HEK293 (cell line): ENCODE measurements at regions not wholly inside any gene's neighbourhood (a gene's known extent, or its start where the extent isn't known, plus 50 kb on each side); places are given as distances from the start of the nearest gene placed in this dataset.

Source experiments
- CTCF ChIA-PET: fragments of 350-600 bp; formaldehyde crosslinking; extraction: SDS; loops from one replicate; lab custom pipeline; 2021; ENCODE audit warnings: antibody characterized with exemption; lab: Yijun Ruan, JAX
- POLR2A ChIA-PET: fragments of 300-600 bp; formaldehyde crosslinking; extraction: SDS; loops from one replicate; lab custom pipeline; 2020; ENCODE audit warnings: antibody characterized with exemption, inconsistent platforms; lab: Yijun Ruan, JAX
- H3K27ac ChIP-seq: fragments of 200-500 bp; sonication (Bioruptor generic); 2 replicates; pipeline ENCODE4 v1.5.1; 2014; ENCODE audit warnings: low read depth, low read length, control low read depth, inconsistent platforms; ENCODE audit errors: extremely low read depth
- H3K36me3 ChIP-seq, 2 experiments: fragments of 200-500 bp in 1 of 2; sonication (Bioruptor generic) in 1 of 2; 1 replicate in 1 of 2; 2 replicates in 1 of 2; pipeline ENCODE4 v1.5.1; 2014 to 2017; ENCODE audit warnings: inconsistent platforms in 2 of 2, low read length in 2 of 2; ENCODE audit not compliant: control insufficient read depth in 2 of 2, insufficient read depth in 1 of 2
- H3K4me1 ChIP-seq: fragments of 200-500 bp; sonication (Bioruptor generic); 2 replicates; pipeline ENCODE4 v1.5.1; 2014; ENCODE audit warnings: mild to moderate bottlenecking, low read length, inconsistent platforms; ENCODE audit not compliant: control insufficient read depth, insufficient read depth
- H3K4me3 ChIP-seq: 2 replicates; pipeline ENCODE4 v1.5.1; 2011; ENCODE audit warnings: low read depth, mild to moderate bottlenecking, control low read depth, low read length, moderate library complexity
- H3K9me3 ChIP-seq: fragments of 200-500 bp; sonication (Bioruptor generic); 2 replicates; pipeline ENCODE4 v1.5.1; 2014; ENCODE audit warnings: low read depth, low read length, inconsistent platforms; ENCODE audit not compliant: control insufficient read depth, insufficient read depth
- BCL11A ChIP-seq: fragments of 450-650 bp; formaldehyde crosslinking; IDR thresholded peaks from 2 replicates; pipeline ENCODE4 v1.5.1; 2016; ENCODE audit warnings: low read depth, missing biosample characterization, missing genetic modification characterization
- FEZF1 ChIP-seq: fragments of 450-650 bp; formaldehyde crosslinking; IDR thresholded peaks from 2 replicates; pipeline ENCODE4 v1.5.1; 2016; ENCODE audit warnings: missing biosample characterization, missing genetic modification characterization
- IKZF3 ChIP-seq: fragments of 450-650 bp; IDR thresholded peaks from 2 replicates; pipeline ENCODE4 v1.5.0; 2018; ENCODE audit warnings: missing biosample characterization, mild to moderate bottlenecking, missing genetic modification characterization, moderate library complexity
- KLF1 ChIP-seq: fragments of 450-650 bp; formaldehyde crosslinking; IDR thresholded peaks from 2 replicates; pipeline ENCODE4 v1.5.1; 2016; ENCODE audit warnings: missing biosample characterization, missing genetic modification characterization
- SCRT2 ChIP-seq: fragments of 450-650 bp; formaldehyde crosslinking; IDR thresholded peaks from 2 replicates; pipeline ENCODE4 v1.5.1; 2016; ENCODE audit warnings: missing biosample characterization, missing genetic modification characterization
- SETDB1 ChIP-seq: IDR thresholded peaks from one replicate; pipeline ENCODE4 v1.6.1; 2017; ENCODE audit warnings: mild to moderate bottlenecking, low read length, moderate library complexity, mixed read lengths; ENCODE audit not compliant: insufficient read length
- ZBTB17 ChIP-seq: fragments of 450-650 bp; formaldehyde crosslinking; IDR thresholded peaks from 2 replicates; pipeline ENCODE4 v1.5.1; 2016; ENCODE audit warnings: missing biosample characterization, missing genetic modification characterization
- ZBTB8A ChIP-seq: fragments of 450-650 bp; formaldehyde crosslinking; IDR thresholded peaks from 2 replicates; pipeline ENCODE4 v1.5.1; 2016; ENCODE audit warnings: missing biosample characterization, missing genetic modification characterization
- ZFHX2 ChIP-seq: fragments of 450-650 bp; formaldehyde crosslinking; conservative IDR thresholded peaks from 2 replicates; pipeline ENCODE4 v1.5.1; 2016; ENCODE audit warnings: missing biosample characterization, missing genetic modification characterization
- ZIC2 ChIP-seq: fragments of 450-650 bp; formaldehyde crosslinking; IDR thresholded peaks from 2 replicates; pipeline ENCODE4 v1.5.1; 2016; ENCODE audit warnings: missing biosample characterization, missing genetic modification characterization
- ZNF202 ChIP-seq: fragments of 450-650 bp; formaldehyde crosslinking; IDR thresholded peaks from 2 replicates; pipeline ENCODE4 v1.5.1; 2016; ENCODE audit warnings: missing biosample characterization, missing genetic modification characterization, borderline replicate concordance
- ZNF292 ChIP-seq: fragments of 450-650 bp; formaldehyde crosslinking; IDR thresholded peaks from 2 replicates; pipeline ENCODE4 v1.5.1; 2016; ENCODE audit warnings: low read depth, missing biosample characterization, missing genetic modification characterization, borderline replicate concordance
- ZNF341 ChIP-seq: fragments of 450-650 bp; formaldehyde crosslinking; IDR thresholded peaks from 2 replicates; pipeline ENCODE4; 2016; ENCODE audit warnings: low read depth, missing biosample characterization, missing genetic modification characterization
- ZNF426 ChIP-seq: fragments of 450-650 bp; formaldehyde crosslinking; IDR thresholded peaks from 2 replicates; pipeline ENCODE4 v1.5.1; 2017; ENCODE audit warnings: missing biosample characterization, missing genetic modification characterization, mild to moderate bottlenecking, inconsistent platforms, moderate library complexity
- ZNF501 ChIP-seq: fragments of 450-650 bp; formaldehyde crosslinking; IDR thresholded peaks from 2 replicates; pipeline ENCODE4 v1.5.1; 2016; ENCODE audit warnings: missing biosample characterization, missing genetic modification characterization
- ZNF510 ChIP-seq: fragments of 450-650 bp; formaldehyde crosslinking; IDR thresholded peaks from 2 replicates; pipeline ENCODE4 v1.5.1; 2018; ENCODE audit warnings: mild to moderate bottlenecking, missing genetic modification characterization, missing biosample characterization; ENCODE audit not compliant: insufficient replicate concordance
- ZNF660 ChIP-seq: fragments of 450-650 bp; IDR thresholded peaks from 2 replicates; pipeline ENCODE4 v1.5.1; 2018; ENCODE audit warnings: missing biosample characterization, mild to moderate bottlenecking, missing genetic modification characterization
- TF ChIP-seq, protein P1 (sequence below): sonication (generic); formaldehyde crosslinking; IDR thresholded peaks from 2 replicates; pipeline ENCODE4 v1.8.1; 2022; ENCODE audit warnings: mild to moderate bottlenecking, moderate library complexity, missing genetic modification reagents
- TF ChIP-seq, protein P2 (sequence below): fragments of 450-650 bp; formaldehyde crosslinking; IDR thresholded peaks from 2 replicates; pipeline ENCODE4 v1.5.1; 2016; ENCODE audit warnings: missing biosample characterization, missing genetic modification characterization
- TF ChIP-seq, protein P3 (sequence below): fragments of 450-650 bp; IDR thresholded peaks from 2 replicates; pipeline ENCODE4 v1.5.1; 2018; ENCODE audit warnings: missing biosample characterization, missing genetic modification characterization
- TF ChIP-seq, protein P4 (sequence below): fragments of 450-650 bp; formaldehyde crosslinking; IDR thresholded peaks from 2 replicates; pipeline ENCODE4 v1.5.1; 2016; ENCODE audit warnings: missing biosample characterization, missing genetic modification characterization
- TF ChIP-seq, protein P5 (sequence below): fragments of 450-650 bp; formaldehyde crosslinking; IDR thresholded peaks from 2 replicates; pipeline ENCODE4 v1.5.1; 2016; ENCODE audit warnings: missing biosample characterization, missing genetic modification characterization
- TF ChIP-seq, protein P6 (sequence below): fragments of 450-650 bp; formaldehyde crosslinking; IDR thresholded peaks from 2 replicates; pipeline ENCODE4 v1.5.1; 2016; ENCODE audit warnings: missing biosample characterization, missing genetic modification characterization

DNA sequence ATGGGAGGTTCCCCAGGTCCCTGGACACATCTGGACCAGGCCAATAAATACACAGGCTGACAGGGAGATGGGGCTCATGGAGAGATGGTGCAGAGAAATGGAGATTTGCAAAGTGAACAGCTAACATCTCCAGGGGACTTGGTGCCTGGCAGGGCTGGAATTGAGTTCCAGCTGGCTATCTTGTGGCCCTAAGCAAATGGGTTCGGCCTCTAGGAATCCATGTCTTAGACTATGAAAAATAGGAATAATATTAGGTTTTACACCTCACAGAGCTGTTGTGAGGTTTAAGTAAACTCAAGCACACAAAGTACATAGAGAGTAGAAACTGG is 82.9 kb upstream of the SPATA12 start:
- TF ChIP-seq FEZF1 (tag by site-specific recombination), result peak; percentile 19; the same call in 1 of the 2 replicates
- 0 out of 2 replicates have a peak, but pooled peaks have one; percentile 9 for TF ChIP-seq ZBTB17
- TF ChIP-seq ZBTB8A, result no peak
- no peak for TF ChIP-seq ZNF501 (tag by site-specific recombination)
- no peak for TF ChIP-seq ZNF510 (tag by site-specific recombination)
- Histone ChIP-seq H3K9me3 (no peaks in the 10 kb centered on the region), H3K27ac (no peak overlapping the region), H3K36me3 (no peaks in the 10 kb centered on the region), H3K4me1 (no peaks in the 10 kb centered on the region; the same call in 1 of the 2 replicates), H3K4me3 (no peak overlapping the region)
- ChIA-PET CTCF (interaction anchor here (1.1 to 2.0 kb wide), 3 partner anchors 11 to 179 kb away, joined by 4 to 7 read pairs (median 6); no protein-coding TSS in a partner anchor), POLR2A (no interaction called here)

DNA sequence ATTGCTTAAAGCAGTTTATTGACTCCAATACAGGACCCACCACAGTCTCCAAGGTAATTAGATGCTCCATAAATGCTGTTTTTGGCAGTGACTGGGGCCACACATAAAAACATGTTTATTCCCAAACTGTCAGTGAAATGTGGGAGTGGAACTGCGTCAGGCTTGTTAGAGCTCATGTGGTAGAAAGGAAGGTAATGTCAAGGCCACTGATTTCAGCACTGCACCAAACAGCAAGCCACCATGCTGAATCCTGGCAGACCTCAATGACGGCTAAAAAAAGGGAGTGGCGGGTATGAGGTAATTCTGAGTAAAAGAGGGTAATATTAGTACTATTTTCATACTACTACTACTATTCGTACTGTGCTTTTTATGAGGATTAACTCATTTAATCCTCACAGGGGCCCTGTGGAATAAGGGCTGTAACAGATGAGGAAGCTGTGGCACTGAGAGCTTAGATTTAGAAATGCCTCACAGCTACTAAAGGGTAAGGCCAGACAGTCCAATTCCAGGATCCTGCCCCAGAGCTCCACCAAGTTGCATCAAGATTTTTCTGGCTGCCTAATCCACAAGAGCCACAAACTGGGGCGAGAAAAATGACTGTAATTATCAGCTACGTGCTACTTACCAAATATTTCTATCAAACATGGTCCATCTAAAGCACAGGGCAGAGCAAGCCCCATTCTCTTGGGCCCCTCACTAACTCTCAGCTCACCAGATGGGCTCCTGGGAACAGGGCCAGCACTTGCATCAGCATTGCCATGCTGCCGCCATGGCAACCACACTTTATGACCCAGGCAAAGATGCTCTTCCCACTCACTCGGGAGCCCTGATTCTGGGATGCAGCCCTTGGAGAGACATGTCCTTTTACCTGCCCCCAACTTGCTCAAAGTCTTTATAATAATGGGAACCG is 83.6 kb upstream of the SPATA12 start:
- H3K4me3 ChIP-seq, result no peak overlapping the region
- no peaks in the 10 kb centered on the region for H3K9me3 ChIP-seq
- H3K27ac ChIP-seq, result no peak overlapping the region
- no peaks in the 10 kb centered on the region for H3K36me3 ChIP-seq
- H3K4me1 ChIP-seq, result no peaks in the 10 kb centered on the region; the same call in 1 of the 2 replicates
- CTCF ChIA-PET, result interaction anchor here (0.6 to 1.4 kb wide), 5 partner anchors 12 to 271 kb away, joined by 3 to 6 read pairs (median 3); no protein-coding TSS in a partner anchor
- POLR2A ChIA-PET, result no interaction called here
- TF ChIP-seq, protein P1, sequence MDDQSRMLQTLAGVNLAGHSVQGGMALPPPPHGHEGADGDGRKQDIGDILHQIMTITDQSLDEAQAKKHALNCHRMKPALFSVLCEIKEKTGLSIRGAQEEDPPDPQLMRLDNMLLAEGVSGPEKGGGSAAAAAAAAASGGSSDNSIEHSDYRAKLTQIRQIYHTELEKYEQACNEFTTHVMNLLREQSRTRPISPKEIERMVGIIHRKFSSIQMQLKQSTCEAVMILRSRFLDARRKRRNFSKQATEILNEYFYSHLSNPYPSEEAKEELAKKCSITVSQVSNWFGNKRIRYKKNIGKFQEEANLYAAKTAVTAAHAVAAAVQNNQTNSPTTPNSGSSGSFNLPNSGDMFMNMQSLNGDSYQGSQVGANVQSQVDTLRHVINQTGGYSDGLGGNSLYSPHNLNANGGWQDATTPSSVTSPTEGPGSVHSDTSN (CRISPR knock-in tag), result no peak
- no peak for TF ChIP-seq ZNF202
- no peak for TF ChIP-seq ZNF510 (tag by site-specific recombination)
- TF ChIP-seq, protein P2, sequence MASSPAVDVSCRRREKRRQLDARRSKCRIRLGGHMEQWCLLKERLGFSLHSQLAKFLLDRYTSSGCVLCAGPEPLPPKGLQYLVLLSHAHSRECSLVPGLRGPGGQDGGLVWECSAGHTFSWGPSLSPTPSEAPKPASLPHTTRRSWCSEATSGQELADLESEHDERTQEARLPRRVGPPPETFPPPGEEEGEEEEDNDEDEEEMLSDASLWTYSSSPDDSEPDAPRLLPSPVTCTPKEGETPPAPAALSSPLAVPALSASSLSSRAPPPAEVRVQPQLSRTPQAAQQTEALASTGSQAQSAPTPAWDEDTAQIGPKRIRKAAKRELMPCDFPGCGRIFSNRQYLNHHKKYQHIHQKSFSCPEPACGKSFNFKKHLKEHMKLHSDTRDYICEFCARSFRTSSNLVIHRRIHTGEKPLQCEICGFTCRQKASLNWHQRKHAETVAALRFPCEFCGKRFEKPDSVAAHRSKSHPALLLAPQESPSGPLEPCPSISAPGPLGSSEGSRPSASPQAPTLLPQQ (tag by site-specific recombination), result 0 out of 2 replicates have a peak, but pooled peaks have one; percentile 19
- 0 out of 2 replicates have a peak, but pooled peaks have one; percentile 37 for TF ChIP-seq ZNF341 (tag by site-specific recombination)
- peak; percentile 46; the same call in 1 of the 2 replicates for TF ChIP-seq IKZF3 (tag by site-specific recombination)
- no peak for TF ChIP-seq ZIC2 (tag by site-specific recombination)
- TF ChIP-seq ZNF660 (tag by site-specific recombination), result no peak
- TF ChIP-seq ZNF426 (tag by site-specific recombination), result no peak
- TF ChIP-seq SCRT2 (tag by site-specific recombination), result no peak
- TF ChIP-seq, protein P3, sequence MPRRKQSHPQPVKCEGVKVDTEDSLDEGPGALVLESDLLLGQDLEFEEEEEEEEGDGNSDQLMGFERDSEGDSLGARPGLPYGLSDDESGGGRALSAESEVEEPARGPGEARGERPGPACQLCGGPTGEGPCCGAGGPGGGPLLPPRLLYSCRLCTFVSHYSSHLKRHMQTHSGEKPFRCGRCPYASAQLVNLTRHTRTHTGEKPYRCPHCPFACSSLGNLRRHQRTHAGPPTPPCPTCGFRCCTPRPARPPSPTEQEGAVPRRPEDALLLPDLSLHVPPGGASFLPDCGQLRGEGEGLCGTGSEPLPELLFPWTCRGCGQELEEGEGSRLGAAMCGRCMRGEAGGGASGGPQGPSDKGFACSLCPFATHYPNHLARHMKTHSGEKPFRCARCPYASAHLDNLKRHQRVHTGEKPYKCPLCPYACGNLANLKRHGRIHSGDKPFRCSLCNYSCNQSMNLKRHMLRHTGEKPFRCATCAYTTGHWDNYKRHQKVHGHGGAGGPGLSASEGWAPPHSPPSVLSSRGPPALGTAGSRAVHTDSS (tag by site-specific recombination), result no peak
- TF ChIP-seq, protein P4, sequence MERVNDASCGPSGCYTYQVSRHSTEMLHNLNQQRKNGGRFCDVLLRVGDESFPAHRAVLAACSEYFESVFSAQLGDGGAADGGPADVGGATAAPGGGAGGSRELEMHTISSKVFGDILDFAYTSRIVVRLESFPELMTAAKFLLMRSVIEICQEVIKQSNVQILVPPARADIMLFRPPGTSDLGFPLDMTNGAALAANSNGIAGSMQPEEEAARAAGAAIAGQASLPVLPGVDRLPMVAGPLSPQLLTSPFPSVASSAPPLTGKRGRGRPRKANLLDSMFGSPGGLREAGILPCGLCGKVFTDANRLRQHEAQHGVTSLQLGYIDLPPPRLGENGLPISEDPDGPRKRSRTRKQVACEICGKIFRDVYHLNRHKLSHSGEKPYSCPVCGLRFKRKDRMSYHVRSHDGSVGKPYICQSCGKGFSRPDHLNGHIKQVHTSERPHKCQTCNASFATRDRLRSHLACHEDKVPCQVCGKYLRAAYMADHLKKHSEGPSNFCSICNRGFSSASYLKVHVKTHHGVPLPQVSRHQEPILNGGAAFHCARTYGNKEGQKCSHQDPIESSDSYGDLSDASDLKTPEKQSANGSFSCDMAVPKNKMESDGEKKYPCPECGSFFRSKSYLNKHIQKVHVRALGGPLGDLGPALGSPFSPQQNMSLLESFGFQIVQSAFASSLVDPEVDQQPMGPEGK (tag by site-specific recombination), result 0 out of 2 replicates have a peak, but pooled peaks have one; percentile 21
- TF ChIP-seq KLF1 (tag by site-specific recombination), result no peak
- TF ChIP-seq, protein P5, sequence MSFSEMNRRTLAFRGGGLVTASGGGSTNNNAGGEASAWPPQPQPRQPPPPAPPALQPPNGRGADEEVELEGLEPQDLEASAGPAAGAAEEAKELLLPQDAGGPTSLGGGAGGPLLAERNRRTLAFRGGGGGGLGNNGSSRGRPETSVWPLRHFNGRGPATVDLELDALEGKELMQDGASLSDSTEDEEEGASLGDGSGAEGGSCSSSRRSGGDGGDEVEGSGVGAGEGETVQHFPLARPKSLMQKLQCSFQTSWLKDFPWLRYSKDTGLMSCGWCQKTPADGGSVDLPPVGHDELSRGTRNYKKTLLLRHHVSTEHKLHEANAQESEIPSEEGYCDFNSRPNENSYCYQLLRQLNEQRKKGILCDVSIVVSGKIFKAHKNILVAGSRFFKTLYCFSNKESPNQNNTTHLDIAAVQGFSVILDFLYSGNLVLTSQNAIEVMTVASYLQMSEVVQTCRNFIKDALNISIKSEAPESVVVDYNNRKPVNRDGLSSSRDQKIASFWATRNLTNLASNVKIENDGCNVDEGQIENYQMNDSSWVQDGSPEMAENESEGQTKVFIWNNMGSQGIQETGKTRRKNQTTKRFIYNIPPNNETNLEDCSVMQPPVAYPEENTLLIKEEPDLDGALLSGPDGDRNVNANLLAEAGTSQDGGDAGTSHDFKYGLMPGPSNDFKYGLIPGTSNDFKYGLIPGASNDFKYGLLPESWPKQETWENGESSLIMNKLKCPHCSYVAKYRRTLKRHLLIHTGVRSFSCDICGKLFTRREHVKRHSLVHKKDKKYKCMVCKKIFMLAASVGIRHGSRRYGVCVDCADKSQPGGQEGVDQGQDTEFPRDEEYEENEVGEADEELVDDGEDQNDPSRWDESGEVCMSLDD (tag by site-specific recombination), result no peak
- TF ChIP-seq, protein P6, sequence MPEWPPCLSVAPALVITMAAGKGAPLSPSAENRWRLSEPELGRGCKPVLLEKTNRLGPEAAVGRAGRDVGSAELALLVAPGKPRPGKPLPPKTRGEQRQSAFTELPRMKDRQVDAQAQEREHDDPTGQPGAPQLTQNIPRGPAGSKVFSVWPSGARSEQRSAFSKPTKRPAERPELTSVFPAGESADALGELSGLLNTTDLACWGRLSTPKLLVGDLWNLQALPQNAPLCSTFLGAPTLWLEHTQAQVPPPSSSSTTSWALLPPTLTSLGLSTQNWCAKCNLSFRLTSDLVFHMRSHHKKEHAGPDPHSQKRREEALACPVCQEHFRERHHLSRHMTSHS, result no peak
- no peak for TF ChIP-seq ZNF292 (tag by site-specific recombination)
- TF ChIP-seq ZFHX2 (tag by site-specific recombination), result peak; percentile 29
- TF ChIP-seq SETDB1, result no peak
- TF ChIP-seq BCL11A (tag by site-specific recombination), result no peak
